Fibroblast of peridontal ligament (primary cell): ENCODE measurements at regions not wholly inside any gene's neighbourhood (a gene's known extent, or its start where the extent isn't known, plus 50 kb on each side); places are given as distances from the start of the nearest gene placed in this dataset.

ENCODE experiments used
- DNase-seq: peaks from one replicate; pipeline ENCODE4 v3.0.0-alpha.2; 2010; ENCODE audit errors: extremely low read depth

DNA sequence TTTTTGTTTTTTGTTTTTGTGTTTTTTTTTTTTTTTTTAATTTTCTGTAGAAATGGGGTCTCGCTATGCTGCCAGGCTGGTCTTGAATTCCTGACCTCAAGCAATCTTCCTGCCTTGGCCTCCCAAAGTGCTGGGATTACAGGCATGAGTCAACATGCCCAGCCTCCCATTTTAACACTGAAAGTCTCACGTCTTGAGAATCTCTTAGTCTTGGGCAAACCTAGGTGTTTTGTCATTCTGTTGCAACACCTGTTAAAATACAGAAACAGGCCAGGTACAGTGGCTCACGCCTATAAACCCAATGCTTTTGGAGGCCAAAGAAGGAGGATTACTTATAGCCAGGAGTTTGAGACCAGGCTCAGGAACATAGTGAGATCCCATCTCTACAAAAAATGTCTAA is 599.0 kb downstream of the TLR4 start:
- no peak for DNase-seq

DNA sequence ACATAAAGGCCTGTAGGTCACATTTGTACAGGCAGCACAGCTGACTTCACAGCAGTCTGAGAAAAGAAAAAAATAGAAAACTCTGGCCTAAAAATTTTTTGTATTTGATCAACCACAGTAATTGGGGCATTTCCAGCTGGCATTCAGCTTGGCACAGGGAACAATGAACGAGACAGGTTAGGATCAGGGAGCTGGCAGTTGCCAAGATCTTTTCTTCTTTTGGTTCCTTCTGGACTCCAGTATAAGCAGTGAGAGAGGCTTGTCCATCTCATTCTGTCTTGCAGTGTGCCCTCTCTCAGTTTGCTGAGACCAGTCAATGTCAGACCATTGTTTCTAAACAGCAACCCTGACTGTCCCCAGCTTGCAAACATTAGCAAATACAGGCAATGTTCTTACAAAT is 601.1 kb downstream of the TLR4 start:
- no peak for DNase-seq

DNA sequence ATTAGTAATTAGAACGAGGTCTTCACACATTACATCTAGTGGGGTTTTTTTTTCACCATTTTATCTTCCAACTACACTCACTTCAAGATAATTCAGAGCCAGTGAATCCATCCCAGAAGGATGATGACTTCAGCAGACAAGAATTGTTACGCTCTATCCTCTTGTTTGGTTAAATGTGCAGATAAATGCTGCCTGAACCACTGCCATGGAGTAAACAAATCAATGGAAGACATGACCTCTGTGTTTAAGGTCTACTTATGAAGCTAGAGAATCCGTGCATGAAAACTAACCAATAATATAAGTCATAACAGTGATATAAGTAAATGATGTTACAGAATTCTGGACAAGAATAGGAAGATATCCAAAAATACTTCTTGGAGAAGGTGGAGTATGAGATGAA is 602.6 kb downstream of the TLR4 start:
- DNase-seq = no peak

DNA sequence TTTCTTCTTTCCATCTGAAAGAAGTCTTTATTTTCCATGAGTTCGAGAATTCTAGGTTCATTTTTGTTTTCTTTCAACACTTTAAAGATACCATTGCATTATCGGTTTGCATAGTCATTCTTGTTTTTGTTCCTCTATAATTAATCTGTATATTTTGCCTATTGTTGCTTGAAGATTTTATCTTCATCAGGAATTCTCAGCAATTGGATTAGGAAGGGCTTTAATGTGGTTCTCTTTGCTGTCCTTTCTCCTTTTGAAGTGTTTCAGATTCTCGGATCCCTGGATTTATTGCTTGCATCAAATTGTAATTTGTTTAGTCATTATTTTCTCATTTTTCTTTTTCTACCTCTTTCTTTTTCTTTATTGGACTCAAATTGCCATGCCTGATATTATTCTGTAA is 609.8 kb downstream of the TLR4 start:
- no peak for DNase-seq

DNA sequence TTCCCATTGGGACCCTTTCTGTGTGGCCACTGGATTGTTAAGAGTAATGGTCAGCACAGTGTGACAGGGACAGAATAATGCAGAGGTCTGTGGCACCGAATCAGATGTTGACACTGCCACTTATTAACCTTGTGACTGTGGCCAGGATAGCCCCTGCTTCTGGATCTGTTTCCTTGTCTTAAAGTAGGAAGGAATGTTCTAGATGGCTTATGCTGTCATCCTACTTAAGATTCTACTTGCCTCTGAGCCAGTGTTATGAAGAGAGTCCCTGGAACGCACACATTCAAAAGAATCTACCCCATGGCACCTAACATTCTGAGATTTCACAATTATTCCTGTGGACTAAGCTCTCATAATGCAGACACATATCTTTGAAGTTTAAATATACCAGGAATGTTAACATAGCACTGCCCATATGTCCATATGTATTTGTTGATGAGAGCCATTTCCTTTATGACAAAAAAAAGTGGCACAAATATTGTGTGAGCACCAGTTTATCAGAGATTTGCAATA is 612.7 kb downstream of the TLR4 start:
- no peak for DNase-seq

DNA sequence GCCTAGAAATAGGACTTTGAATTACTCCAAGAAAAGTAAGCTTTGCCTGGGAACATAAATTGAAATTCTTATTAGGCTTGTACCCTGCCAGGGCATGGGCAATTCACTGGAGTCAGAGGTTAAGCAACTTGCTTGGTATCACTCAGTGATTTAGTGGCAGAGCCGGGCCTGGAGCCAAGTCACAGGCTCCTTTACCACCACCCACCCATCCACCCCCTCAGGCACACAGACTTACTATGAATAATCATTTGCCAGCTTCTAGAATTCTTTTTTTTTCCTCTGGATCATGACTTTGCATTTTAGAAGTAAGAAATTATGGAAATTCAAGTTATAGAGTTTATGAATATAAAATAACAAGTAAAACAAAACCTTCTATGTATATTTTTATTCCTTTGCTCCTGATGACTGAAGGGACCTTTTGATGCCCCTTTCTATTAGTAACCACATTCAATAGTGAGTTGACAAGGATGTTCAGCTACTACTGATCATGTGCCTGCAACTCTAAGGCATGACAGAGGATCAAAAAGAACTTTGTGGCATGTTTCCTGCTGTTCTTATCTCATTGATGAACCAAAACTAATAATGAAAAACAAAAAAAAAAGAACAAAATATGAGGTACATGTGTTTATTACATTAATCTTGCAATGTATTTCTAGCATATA is 614.7 kb downstream of the TLR4 start:
- no peak for DNase-seq

DNA sequence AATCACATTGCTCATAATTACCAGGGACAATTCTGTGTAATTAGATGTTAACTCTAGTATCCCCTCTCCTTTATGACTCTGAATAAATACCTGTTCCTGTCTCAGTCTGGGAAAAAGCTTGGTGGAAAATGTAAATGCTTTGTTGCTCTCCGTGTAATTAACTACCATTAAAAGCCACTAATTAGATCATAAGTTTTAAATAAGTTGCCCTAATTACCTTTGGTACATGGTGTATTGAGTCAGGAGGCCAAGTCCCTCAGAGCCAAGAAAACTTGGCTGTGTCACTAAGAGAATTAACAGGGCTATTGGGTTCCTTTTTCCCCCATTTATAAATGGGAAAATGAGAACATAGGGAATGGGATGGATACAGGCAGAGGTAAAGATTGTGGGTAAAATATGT is 617.6 kb downstream of the TLR4 start:
- DNase-seq = no peak

DNA sequence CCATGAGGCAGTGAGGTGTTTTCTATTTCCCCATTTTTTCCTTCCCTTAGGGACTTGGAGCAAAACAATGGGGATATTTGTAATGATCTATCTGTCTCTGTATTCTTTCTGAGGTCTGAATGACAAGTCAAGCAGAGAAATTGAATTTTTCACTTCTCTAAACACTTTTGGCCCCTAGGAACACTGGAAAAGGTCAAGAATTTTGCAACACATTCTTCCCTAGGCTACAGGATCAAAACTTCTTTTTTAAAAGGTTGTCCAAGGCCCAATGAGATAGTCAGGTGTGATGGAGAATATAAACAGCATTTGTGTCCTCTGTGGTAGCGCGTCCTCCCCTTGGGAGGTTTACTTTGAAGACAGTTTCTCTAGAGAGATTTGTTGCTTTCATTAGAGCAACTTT is 620.5 kb downstream of the TLR4 start:
- DNase-seq = no peak

DNA sequence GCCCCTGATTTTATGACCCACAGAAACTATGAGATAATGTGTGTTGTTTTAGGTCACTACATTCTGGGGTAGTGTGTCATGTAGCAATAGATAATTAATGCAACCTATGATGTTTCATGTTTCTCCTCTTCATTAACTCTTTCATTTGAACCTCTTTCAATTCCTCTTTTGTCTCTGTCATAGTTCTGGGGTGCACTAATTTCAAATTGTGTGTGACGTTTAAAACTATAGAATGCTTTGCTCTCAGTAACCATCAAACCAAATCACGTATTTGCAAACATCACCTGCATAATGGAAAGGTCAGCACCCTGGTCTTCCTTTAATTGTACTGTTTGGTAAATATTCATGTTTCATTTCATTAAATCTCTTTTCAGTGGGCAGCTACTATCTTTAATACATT is 621.6 kb downstream of the TLR4 start:
- no peak for DNase-seq

DNA sequence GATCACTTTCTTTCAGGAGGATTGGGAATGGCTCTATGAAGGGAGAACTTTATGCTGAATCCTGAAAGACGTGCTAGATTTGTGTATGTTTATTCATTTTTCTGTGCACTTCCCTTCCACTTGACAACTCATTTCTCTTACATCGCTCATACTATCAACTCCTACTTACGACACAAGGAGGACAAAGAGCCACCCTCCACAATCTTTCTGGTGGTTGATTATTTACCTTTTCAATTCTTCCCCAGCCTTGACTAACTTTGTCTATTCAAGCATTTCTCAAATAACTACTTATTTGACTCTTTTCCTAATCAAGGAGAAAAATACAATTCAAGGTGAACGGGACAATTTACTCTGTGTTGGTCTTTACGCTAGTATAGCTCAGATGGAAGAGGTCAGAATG is 622.1 kb downstream of the TLR4 start:
- no peak for DNase-seq

DNA sequence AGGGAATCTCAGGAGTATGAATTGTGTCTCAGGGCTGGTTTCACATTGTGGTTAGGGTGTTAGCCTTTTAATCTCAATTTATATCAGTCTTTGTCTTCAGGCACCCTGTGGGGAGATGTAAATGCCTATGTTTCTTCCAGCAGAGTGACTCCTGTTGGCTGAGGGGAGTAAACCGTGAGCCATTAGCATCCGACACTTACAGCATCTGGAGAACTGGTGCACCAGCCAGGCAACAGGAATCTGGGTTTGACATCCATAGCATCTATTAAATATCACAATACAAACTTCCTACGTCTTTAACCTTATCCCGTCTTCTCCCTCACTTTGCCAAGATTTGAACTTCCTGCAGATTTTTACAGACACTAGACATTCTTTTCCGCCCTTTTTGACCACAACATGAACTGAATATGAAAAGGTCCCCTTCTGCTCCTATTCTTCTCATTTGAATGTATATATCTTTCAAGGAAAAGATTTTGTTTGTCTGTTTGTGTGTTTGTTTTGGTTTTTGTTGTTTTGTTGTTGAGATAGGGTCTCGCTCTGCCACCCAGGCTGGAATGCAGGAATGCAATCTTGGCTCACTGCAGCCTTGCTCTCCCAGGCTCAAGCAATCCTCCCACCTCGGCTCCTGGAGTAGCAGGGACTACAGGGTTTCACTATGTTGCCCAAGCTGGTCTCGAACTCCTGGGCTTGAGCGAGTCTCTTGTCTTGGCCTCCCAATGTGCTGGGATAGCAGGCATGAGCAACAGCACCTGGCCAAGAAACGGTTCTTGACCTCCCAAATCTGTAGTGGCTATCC is 626.2 kb downstream of the TLR4 start:
- no peak for DNase-seq

DNA sequence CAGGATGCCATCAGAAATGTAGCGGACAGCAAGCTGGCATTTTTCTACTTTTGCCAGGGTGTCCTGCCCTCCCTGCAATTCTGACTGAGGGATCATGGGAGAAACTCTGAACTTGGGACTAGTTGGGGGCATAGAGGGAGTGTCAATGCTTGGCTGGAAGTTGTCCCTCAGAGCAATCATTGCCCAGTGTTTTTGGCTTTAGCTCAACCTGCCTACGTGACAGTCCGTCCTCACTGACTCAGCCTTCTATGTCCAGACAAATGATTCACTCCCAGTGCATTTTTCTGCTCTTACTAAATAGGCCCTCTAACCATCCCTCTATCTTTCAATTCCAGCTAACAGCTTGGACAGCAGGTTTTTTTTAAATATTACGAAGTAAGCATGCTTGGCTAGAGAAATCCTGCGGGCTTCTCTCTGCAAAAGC is 627.4 kb downstream of the TLR4 start:
- DNase-seq = no peak

DNA sequence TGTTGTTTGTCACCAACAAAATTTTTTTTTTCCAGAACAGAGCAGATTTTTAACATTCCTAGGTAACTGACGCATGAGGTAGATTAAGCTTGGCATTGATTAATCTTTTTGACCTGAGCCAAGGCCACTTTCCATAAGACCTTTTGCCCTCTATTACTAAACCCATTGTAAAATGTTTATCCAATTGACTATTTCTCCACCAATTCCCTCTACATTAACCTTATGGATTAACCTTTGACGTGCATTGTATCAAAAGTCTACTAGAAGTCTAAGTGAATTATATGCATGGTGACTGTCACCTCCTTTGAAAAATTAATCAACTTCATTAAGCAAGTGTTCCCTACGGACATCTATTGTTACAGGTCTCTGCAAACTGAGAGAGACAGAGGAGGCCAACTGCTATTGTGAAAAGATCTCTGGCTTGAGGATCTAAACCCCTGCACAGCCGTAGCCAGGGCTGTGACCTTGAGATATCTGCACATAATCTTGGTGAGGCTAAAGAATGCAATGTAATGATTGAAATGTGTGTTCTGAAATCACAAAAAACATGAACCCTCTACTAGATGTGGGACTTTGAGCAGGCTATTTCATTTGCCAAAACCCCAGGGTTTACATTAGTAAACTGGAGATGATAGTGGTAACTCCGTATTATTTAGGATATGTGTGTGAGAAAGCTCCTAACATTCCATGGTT is 632.2 kb downstream of the TLR4 start:
- no peak for DNase-seq

DNA sequence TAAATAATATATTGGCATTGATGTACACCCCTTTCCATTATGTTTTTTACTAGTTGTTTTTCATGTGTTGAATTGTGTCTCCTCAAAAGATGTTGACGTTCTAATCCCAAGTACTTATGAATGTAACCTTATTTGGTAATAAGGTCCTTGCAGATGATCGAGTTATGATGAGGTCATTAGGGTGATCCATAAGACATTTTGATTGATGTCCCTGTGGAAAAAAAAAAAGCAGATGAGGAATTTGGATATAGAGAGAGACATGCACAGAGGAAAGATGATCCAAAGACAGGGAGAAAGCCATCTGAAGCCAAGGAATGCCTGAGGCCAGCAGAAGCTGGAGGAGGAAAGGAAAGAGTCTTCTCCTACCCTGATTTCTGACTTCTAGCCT is 632.7 kb downstream of the TLR4 start:
- no peak for DNase-seq

DNA sequence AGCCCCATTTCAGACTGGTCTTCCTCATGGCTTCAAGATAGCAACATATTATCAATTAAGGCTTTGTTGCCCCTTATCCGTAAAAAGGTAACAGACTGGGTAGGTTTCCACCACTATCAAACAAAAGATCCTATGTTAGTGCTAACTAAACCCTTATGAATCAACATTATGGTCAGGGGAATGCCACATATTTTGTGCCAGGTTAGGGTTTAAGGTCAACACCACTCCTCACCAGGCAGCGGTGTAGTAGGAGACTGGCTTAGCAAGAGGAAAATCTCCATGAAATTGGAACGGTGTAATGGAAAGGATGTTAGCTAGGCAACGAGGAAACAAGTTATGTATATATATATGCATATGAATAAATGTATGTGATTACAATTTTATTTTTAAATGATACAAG is 655.8 kb downstream of the TLR4 start:
- no peak for DNase-seq

DNA sequence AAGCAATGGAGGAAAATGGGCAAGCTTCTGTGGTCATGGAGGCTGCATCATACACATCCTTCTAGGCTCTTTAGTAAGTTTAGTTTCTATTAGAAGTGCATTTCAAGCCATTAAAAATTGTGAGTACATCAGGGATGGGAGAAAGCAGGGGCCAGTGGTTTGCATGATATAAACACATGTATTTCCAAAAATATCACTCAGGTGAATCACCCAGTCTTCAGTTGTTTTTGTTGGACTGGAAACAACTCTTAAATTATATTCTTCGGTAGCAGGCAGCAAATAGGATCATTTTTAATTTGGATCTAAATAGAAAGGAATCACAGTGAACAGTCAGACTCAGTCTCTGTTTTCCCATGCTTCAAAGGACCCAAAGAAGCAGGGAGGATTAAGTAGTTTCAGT is 657.9 kb downstream of the TLR4 start:
- no peak for DNase-seq

DNA sequence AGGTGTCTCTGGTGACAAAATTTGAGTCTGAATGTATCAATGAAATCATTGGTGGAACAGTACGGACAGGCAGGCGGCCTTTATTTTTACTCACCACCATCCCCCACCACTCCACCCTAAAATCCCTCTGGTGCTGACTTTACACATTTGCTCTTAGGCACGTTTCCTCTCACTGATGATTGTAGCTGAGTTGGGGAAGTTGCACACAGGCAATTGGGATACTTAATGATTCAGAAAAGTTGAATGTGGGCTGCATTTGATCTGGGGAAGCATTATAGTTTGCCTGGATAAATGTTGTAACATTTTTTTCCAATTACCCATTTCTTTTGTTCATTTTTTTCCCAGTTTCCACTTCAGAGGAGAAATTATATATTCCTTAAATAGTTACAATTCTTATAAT is 658.4 kb downstream of the TLR4 start:
- DNase-seq = no peak

DNA sequence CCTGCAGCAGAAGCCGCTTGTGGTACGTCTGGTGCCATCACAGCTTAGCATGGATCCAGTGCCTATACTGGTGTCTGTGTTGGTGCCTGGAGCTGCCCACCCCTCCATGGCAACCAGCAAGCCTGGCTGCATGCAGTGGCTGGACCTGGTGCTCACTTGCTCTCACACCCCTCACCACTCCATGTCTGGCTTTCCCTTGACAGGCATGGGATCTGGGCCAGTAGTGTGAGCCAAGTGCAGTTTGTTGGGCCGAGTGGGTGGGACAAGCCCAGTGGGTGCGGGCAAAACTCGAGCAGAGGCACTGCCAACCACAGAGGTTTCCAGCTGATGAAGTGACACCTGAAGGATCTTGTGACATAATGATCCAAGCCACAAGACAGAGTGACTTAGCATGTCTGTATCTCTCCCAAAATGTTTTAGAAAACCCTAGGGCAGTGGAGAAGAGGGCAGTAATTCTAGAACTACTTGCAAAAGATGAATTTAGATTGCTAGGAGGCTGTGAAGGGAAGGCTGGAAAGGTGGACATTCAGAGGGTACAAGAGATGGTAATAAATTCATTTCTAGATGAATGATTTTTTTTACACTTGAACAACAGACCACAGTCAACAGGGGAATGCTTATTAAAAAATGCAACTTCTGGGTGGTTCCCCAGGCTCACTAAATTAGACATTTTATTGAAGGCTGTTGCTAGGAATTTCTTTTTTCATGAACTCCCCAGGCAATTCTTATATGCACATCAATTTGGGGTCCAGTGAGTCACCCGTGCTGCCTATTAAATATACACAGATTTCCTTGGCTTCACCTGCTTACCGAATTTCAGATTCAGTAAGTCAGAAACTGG is 660.3 kb downstream of the TLR4 start:
- DNase-seq = no peak

DNA sequence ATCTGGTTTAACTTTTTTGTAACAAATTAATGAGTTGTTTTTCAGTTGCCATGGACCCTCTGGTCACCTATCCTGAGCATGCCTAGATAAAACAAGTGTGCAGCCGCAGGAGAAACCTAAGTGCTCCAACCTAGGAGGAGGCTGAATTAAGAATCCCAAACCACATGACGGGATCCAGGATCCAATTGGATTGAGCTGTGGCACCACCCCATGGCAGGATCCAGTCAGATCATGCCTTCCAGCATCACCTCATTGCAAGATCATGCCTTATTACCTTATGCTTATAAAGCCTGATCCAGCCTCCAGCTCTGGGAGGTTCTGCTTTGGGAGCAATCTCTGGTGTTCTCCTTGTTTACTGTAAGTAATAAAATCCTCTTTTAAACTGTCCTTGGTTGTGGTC is 662.0 kb downstream of the TLR4 start:
- no peak for DNase-seq

DNA sequence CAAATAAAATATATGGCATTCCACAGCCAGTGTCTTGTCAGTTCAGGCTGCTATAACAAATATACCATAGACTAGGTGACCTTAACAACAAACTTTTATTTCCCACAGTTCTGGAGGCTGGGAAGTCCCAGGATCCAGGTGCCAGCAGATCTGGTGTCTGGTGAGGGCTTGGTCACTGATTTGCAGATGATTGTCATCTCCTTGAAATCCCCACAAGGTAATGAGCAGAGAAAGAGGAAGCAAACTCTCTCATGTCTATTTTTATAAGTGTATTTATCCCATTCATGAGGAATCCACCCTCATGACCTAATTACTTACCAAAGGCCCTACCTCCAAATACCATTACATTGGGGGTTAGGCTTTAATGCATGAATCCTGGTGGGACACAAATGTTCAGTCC is 663.2 kb downstream of the TLR4 start:
- DNase-seq = no peak

DNA sequence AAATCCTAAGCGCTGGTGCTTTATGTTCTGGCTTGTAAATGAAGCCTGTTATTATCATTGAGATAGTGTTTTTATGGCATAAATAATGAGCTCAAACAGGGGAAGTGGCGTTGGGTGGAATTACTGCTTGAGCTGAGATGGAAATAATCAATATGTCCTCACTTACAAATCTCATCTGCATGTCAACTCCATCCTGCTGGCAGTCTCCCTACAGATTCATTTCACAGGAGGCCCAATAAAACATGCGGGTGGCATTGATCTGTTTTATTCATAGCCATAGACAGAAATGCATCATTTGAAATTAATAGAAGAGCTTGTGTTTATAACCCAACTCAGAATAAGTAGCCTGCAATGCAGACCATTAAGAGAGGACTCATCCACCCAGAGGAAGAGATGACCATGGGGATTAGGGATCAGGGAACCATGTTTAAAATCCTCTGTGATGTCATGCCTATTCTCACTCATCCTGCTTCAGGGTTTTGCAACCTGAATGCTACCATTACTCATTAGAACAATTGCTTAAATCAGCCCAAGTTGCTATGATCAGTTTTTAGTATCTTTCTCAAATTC is 680.4 kb downstream of the TLR4 start:
- no peak for DNase-seq

DNA sequence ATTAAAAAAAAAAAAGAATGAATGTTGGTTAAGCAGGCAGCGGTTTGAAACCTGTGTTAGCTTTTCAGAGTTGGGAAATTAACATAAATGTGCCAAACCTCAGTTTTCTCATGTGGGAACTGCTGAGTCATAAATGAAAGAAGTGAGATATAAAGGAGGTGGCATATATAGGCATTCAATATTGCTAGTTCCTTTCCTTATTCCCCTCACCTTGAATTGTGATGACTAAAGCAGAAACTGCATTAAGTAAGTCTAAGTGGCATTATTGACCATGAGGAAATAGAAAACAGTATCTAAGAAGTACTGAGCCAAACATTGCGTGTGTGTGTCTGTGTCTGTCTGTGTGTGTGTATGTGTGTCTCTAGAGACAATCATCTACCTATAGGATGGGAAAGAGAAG is 691.2 kb downstream of the TLR4 start:
- DNase-seq = no peak
